ENCODE measurements at regions not wholly inside any gene's neighbourhood (a gene's known extent, or its start where the extent isn't known, plus 50 kb on each side); places are given as distances from the start of the nearest gene placed in this dataset.

- no peaks in the 10 kb centered on the region for H3K9me3 Mint-ChIP-seq
- H3K27me3 Mint-ChIP-seq: no peaks in the 10 kb centered on the region
- no peaks in the 10 kb centered on the region for H3K36me3 Mint-ChIP-seq
- H3K4me3 Mint-ChIP-seq: no peak overlapping the region
- no peak overlapping the region for H3K27ac Mint-ChIP-seq
- ATAC-seq: no peak
- no peaks in the 10 kb centered on the region for H3K4me1 Mint-ChIP-seq
Measured at GRCh38 chr3:88209356-88209755, 59.6 kb downstream of the C3orf38 start.

GRCh38 chr3:88211096-88211890 lies 61.5 kb downstream of the C3orf38 start:
- Mint-ChIP-seq H3K4me3 (no peak overlapping the region), H3K27me3 (no peaks in the 10 kb centered on the region), H3K27ac (no peak overlapping the region), H3K36me3 (no peaks in the 10 kb centered on the region), H3K9me3 (no peaks in the 10 kb centered on the region), H3K4me1 (no peaks in the 10 kb centered on the region)
- no peak for ATAC-seq

- H3K27ac Mint-ChIP-seq: no peak overlapping the region
- H3K36me3 Mint-ChIP-seq: no peaks in the 10 kb centered on the region
- H3K4me1 Mint-ChIP-seq: peaks cover 6% of the 10 kb centered on the region
- ATAC-seq: peak; percentile 75
- no peaks in the 10 kb centered on the region for H3K9me3 Mint-ChIP-seq
- H3K4me3 Mint-ChIP-seq: no peak overlapping the region
- no peaks in the 10 kb centered on the region for H3K27me3 Mint-ChIP-seq
Measured at GRCh38 chr3:88219138-88219792, 69.5 kb downstream of the C3orf38 start.

- Mint-ChIP-seq H3K9me3 (no peaks in the 10 kb centered on the region), H3K27ac (no peak overlapping the region), H3K36me3 (no peaks in the 10 kb centered on the region), H3K4me1 (peaks cover 6% of the 10 kb centered on the region), H3K27me3 (no peaks in the 10 kb centered on the region), H3K4me3 (no peak overlapping the region)
- ATAC-seq: no peak
Measured at GRCh38 chr3:88220126-88220525, 70.4 kb downstream of the C3orf38 start.

GRCh38 chr3:88221726-88222125 lies 72.0 kb downstream of the C3orf38 start:
- Mint-ChIP-seq H3K9me3 (no peaks in the 10 kb centered on the region), H3K4me1 (peaks cover 6% of the 10 kb centered on the region), H3K27me3 (no peaks in the 10 kb centered on the region), H3K4me3 (no peak overlapping the region), H3K27ac (no peak overlapping the region), H3K36me3 (no peaks in the 10 kb centered on the region)
- ATAC-seq: no peak

- no peaks in the 10 kb centered on the region for H3K36me3 Mint-ChIP-seq
- peaks cover 6% of the 10 kb centered on the region for H3K4me1 Mint-ChIP-seq
- no peak overlapping the region for H3K4me3 Mint-ChIP-seq
- H3K27ac Mint-ChIP-seq: no peak overlapping the region
- H3K9me3 Mint-ChIP-seq: no peaks in the 10 kb centered on the region
- ATAC-seq: no peak
- no peaks in the 10 kb centered on the region for H3K27me3 Mint-ChIP-seq
Measured at GRCh38 chr3:88222343-88222742, 72.6 kb downstream of the C3orf38 start.

- Mint-ChIP-seq H3K36me3 (no peaks in the 10 kb centered on the region), H3K4me1 (peaks cover 5% of the 10 kb centered on the region), H3K27ac (no peak overlapping the region), H3K27me3 (no peaks in the 10 kb centered on the region), H3K4me3 (no peak overlapping the region), H3K9me3 (no peaks in the 10 kb centered on the region)
- ATAC-seq: no peak
Measured at GRCh38 chr3:88225326-88226008, 75.7 kb downstream of the C3orf38 start.

- no peak overlapping the region for H3K4me3 Mint-ChIP-seq
- ATAC-seq: no peak
- no peaks in the 10 kb centered on the region for H3K4me1 Mint-ChIP-seq
- no peaks in the 10 kb centered on the region for H3K36me3 Mint-ChIP-seq
- no peaks in the 10 kb centered on the region for H3K9me3 Mint-ChIP-seq
- no peak overlapping the region for H3K27ac Mint-ChIP-seq
- H3K27me3 Mint-ChIP-seq: no peaks in the 10 kb centered on the region
Measured at GRCh38 chr3:88226910-88227309, 77.2 kb downstream of the C3orf38 start.

- Mint-ChIP-seq H3K4me1 (no peaks in the 10 kb centered on the region), H3K9me3 (no peaks in the 10 kb centered on the region), H3K27ac (no peak overlapping the region), H3K36me3 (no peaks in the 10 kb centered on the region), H3K4me3 (no peak overlapping the region), H3K27me3 (no peaks in the 10 kb centered on the region)
- no peak for ATAC-seq
Measured at GRCh38 chr3:88230638-88231037, 80.9 kb downstream of the C3orf38 start.

GRCh38 chr3:88231207-88231606 lies 81.4 kb downstream of the C3orf38 start:
- H3K4me3 Mint-ChIP-seq: no peak overlapping the region
- H3K9me3 Mint-ChIP-seq: no peaks in the 10 kb centered on the region
- no peak for ATAC-seq
- no peaks in the 10 kb centered on the region for H3K27me3 Mint-ChIP-seq
- H3K27ac Mint-ChIP-seq: no peak overlapping the region
- no peaks in the 10 kb centered on the region for H3K4me1 Mint-ChIP-seq
- H3K36me3 Mint-ChIP-seq: no peaks in the 10 kb centered on the region

- no peak for ATAC-seq
- no peaks in the 10 kb centered on the region for H3K36me3 Mint-ChIP-seq
- H3K27ac Mint-ChIP-seq: no peak overlapping the region
- H3K4me1 Mint-ChIP-seq: no peaks in the 10 kb centered on the region
- H3K4me3 Mint-ChIP-seq: no peak overlapping the region
- H3K27me3 Mint-ChIP-seq: no peaks in the 10 kb centered on the region
- H3K9me3 Mint-ChIP-seq: no peaks in the 10 kb centered on the region
Measured at GRCh38 chr3:88231632-88232031, 81.9 kb downstream of the C3orf38 start.

GRCh38 chr3:88235102-88235501 lies 85.3 kb downstream of the C3orf38 start:
- Mint-ChIP-seq H3K4me3 (no peak overlapping the region), H3K9me3 (no peaks in the 10 kb centered on the region), H3K4me1 (no peaks in the 10 kb centered on the region), H3K27me3 (no peaks in the 10 kb centered on the region), H3K27ac (no peak overlapping the region), H3K36me3 (no peaks in the 10 kb centered on the region)
- ATAC-seq: no peak

- Mint-ChIP-seq H3K4me3 (no peak overlapping the region), H3K27ac (no peak overlapping the region), H3K4me1 (no peaks in the 10 kb centered on the region), H3K27me3 (peaks cover 16% of the 10 kb centered on the region), H3K36me3 (peaks cover 8% of the 10 kb centered on the region), H3K9me3 (no peaks in the 10 kb centered on the region)
- no peak for ATAC-seq
Measured at GRCh38 chr3:88239870-88240269, 90.1 kb downstream of the C3orf38 start.

- ATAC-seq: no peak
- no peak overlapping the region for H3K4me3 Mint-ChIP-seq
- no peak overlapping the region for H3K27ac Mint-ChIP-seq
Measured at GRCh38 chr3:88248658-88249057, 98.9 kb downstream of the C3orf38 start.

GRCh38 chr3:88259045-88259444 lies 109.3 kb downstream of the C3orf38 start:
- no peak for ATAC-seq
- H3K9me3 Mint-ChIP-seq: no peaks in the 10 kb centered on the region
- H3K4me3 Mint-ChIP-seq: no peak overlapping the region

More at GRCh38 chr3:88248658-88249057, 98.9 kb downstream of the C3orf38 start:
- Mint-ChIP-seq H3K27me3 (peaks cover 12% of the 10 kb centered on the region), H3K9me3 (peaks cover 3% of the 10 kb centered on the region), H3K4me1 (no peaks in the 10 kb centered on the region), H3K36me3 (peaks cover 6% of the 10 kb centered on the region)

GRCh38 chr3:88262527-88262926 lies 112.8 kb downstream of the C3orf38 start:
- Mint-ChIP-seq H3K27me3 (no peaks in the 10 kb centered on the region), H3K9me3 (no peaks in the 10 kb centered on the region), H3K4me1 (no peaks in the 10 kb centered on the region), H3K4me3 (no peak overlapping the region), H3K27ac (no peak overlapping the region), H3K36me3 (no peaks in the 10 kb centered on the region)
- no peak for ATAC-seq

More at GRCh38 chr3:88259045-88259444, 109.3 kb downstream of the C3orf38 start:
- Mint-ChIP-seq H3K36me3 (no peaks in the 10 kb centered on the region), H3K27me3 (no peaks in the 10 kb centered on the region), H3K27ac (no peak overlapping the region), H3K4me1 (no peaks in the 10 kb centered on the region)
